PC-3 (cell line): ENCODE measurements at regions not wholly inside any gene's neighbourhood (a gene's known extent, or its start where the extent isn't known, plus 50 kb on each side); places are given as distances from the start of the nearest gene placed in this dataset.

ENCODE experiments used
- EZH2 ChIP-seq: fragments of 300-600 bp; sonication (generic); IDR thresholded peaks from one replicate; pipeline ENCODE4 v1.6.1; 2017; ENCODE audit warnings: antibody characterized with exemption, mild to moderate bottlenecking, low read length; ENCODE audit not compliant: unreplicated experiment
- TF ChIP-seq, protein P1 (sequence below): fragments of 300-600 bp; sonication (generic); conservative IDR thresholded peaks from 2 replicates; pipeline ENCODE4 v1.5.1; 2017; ENCODE audit warnings: antibody characterized with exemption, low read depth, mild to moderate bottlenecking, low read length

DNA sequence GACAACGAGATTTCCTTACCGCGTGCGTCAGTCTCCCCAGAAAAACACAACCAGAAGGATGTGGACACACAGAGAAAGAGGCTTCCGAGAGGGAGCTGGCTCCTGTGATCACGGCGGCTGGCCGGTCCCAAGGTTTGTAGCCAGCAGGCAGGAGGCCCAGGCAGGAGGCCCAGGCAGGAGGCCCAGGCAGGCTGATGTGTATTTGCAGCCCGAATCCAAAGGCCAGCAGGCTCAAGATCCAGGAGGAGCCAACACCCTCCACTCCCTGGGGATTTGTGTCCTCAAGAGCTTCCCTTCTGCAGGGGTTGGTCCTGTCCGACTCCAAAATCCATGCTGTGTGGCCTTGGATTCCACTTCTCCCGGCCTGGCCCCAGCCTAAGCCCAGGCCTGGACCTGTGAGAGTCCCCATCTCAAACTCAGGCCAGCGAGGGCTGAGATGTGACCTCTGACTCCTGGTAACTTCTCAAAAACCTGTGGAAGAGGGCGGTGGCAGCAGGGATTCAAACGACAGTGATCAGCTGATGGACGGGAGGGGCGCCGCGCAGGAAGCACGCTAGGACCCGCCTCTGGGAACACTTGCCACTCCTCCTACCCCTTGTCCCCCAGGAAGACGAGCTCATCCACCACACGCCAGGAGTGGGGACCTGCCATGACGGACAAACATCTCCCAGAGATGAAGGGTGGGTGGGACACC, 75.0 kb upstream of the PPP1R26 start:
- TF ChIP-seq, protein P1, sequence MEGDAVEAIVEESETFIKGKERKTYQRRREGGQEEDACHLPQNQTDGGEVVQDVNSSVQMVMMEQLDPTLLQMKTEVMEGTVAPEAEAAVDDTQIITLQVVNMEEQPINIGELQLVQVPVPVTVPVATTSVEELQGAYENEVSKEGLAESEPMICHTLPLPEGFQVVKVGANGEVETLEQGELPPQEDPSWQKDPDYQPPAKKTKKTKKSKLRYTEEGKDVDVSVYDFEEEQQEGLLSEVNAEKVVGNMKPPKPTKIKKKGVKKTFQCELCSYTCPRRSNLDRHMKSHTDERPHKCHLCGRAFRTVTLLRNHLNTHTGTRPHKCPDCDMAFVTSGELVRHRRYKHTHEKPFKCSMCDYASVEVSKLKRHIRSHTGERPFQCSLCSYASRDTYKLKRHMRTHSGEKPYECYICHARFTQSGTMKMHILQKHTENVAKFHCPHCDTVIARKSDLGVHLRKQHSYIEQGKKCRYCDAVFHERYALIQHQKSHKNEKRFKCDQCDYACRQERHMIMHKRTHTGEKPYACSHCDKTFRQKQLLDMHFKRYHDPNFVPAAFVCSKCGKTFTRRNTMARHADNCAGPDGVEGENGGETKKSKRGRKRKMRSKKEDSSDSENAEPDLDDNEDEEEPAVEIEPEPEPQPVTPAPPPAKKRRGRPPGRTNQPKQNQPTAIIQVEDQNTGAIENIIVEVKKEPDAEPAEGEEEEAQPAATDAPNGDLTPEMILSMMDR, result no peak
- no peak for TF ChIP-seq EZH2
